HG02973 (cell line): ENCODE measurements at regions not wholly inside any gene's neighbourhood (a gene's known extent, or its start where the extent isn't known, plus 50 kb on each side); places are given as distances from the start of the nearest gene placed in this dataset.

ENCODE experiments used
- ATAC-seq: cut with Tn5 transposase; IDR thresholded peaks from one replicate; pipeline ENCODE4 v1.9.1; 2021; ENCODE audit warnings: moderate library complexity; ENCODE audit not compliant: unreplicated experiment

DNA sequence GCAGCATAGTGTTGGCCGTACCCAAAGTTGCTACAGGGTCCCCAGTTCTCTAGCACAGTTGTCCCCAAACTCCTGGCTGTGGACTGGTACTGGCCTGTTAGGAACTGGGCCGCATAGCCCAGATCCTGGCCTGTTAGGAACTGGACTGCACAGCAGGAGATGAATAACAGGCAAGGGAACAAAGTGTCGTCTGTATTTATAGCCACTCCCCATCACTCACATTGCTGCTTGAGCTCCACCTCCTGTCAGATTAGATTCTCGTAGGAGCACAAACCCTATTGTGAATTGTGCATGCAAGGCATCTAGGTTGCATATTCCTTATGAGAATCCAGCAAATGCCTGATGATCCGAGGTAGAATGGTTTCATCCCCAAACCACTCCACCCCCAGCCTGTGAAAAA, 604.0 kb upstream of the LMCD1 start:
- no peak for ATAC-seq

GRCh38 chr3:7913283-7913682, 588.3 kb upstream of the LMCD1 start:
- ATAC-seq = no peak

GRCh38 chr3:7915356-7915755, 586.3 kb upstream of the LMCD1 start:
- no peak for ATAC-seq

GRCh38 chr3:7917443-7918151, 584.0 kb upstream of the LMCD1 start:
- no peak for ATAC-seq

GRCh38 chr3:7920211-7920610, 581.4 kb upstream of the LMCD1 start:
- no peak for ATAC-seq

GRCh38 chr3:7924228-7924627, 577.4 kb upstream of the LMCD1 start:
- no peak for ATAC-seq

DNA sequence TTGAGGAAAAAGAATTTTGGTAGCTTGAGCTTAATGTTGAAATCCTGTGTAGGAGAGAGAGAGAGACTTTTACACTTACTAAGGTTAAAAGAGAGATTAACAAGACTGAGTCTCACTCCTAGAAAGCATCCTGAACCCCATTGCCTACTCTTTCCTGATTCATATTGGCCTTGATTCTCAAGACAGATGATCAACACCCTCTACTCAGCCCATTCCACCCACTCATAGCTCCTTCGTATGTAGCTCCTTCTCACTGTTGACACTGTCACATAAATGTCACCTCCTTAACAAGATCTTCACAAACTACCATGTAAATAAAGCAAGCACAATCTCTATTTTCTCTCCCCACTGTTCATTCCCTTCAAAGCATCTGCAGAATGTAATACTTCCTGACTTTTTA, 574.6 kb upstream of the LMCD1 start:
- no peak for ATAC-seq

- ATAC-seq = no peak
Observed at GRCh38 chr3:7927864-7928263, 573.8 kb upstream of the LMCD1 start.

DNA sequence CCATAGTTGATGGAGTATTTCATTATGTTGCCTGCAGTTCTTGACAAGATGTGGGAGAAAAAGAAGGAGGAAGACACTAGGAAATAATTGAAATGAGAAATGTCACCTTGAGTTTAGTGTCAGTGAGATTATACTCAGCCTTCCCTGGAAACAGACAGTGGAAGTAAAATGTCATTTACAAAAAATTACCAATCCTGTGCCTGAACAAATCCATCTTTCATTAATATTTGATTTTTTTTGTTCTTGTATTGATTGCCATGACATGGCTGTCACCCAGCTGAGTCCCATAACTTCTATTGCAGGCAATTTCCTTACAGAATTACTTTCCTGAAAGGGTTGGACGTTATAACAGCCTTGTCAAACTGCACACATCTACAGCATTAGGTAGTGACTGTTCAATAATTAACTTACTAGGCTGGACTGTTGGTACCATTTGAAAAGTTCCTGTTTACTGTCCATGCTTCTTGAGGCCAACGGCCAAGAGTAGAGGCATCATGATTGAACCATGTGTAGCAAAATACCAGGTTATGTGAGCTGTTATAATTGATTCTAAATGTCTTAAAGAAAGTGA, 572.2 kb upstream of the LMCD1 start:
- no peak for ATAC-seq

GRCh38 chr3:7934362-7934761, 567.3 kb upstream of the LMCD1 start:
- ATAC-seq = no peak

GRCh38 chr3:7947930-7948329, 553.7 kb upstream of the LMCD1 start:
- ATAC-seq = no peak

GRCh38 chr3:7950890-7951289, 550.7 kb upstream of the LMCD1 start:
- no peak for ATAC-seq

DNA sequence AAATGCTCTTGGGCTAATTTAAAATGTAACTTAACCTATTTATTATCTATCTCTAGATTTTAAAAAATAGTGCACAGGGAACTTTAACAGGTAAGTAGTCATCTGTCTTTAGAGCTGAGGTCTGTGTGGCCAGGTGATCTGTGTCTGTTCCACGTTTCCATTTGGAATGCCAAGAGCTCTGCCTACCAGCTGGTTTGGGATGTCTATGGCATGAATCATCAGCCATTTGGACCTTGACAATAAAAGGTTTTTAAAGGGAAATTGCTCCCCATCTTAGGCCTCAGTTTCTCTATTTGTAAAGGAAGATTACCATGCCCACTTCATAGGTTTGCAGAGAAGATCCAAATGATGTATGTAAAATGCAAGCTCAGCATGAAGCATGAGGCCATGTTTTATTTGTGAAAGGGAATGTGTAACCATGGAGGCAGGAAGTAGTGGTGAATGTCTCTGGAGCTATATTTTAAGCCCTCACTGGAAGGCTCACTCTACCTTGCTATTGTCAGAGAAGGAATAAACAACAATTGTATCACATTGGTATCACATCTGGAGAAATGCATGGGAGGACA, 548.1 kb upstream of the LMCD1 start:
- ATAC-seq = no peak

GRCh38 chr3:7957024-7957423, 544.6 kb upstream of the LMCD1 start:
- no peak for ATAC-seq

GRCh38 chr3:7959094-7959493, 542.5 kb upstream of the LMCD1 start:
- no peak for ATAC-seq

DNA sequence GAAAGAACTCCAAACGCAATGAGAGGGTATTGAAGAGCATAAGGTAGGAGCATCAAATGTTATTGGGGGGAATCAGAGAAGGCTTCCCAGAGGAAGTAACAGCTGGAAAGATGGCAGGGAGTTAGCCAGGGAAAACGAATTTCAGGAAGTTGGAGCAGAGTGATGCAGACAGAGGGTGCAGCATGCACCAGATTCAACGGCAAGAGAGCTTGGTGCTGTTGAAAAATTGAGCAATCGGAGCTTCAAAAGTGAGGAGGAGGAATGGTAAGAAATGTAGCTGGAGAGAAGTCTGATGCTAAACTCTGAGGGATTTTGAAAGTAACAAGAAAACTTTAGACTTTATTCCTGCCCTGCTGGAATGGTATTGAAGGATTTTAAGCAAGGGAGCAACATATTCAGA, 541.0 kb upstream of the LMCD1 start:
- ATAC-seq = no peak

DNA sequence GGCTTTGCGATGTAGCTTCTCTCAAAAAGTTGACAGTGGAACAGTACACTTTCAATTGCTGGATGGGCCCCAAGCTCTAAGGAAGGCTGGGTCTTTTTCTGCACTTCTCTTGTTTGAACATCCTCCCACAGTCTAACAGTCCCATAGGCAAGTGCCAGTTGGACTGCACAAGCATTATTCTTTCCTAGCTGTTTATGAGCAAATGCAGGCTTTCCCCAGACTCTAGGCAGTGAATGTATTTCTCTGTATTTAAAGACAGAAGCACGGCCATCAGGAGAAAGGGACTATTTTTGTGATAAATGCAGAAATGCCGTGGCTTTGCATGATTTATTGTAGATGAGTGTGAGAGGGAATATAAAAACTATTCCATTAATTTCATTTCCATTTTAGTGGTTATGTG, 539.3 kb upstream of the LMCD1 start:
- ATAC-seq = no peak

- no peak for ATAC-seq
Observed at GRCh38 chr3:7964899-7965298, 536.7 kb upstream of the LMCD1 start.

DNA sequence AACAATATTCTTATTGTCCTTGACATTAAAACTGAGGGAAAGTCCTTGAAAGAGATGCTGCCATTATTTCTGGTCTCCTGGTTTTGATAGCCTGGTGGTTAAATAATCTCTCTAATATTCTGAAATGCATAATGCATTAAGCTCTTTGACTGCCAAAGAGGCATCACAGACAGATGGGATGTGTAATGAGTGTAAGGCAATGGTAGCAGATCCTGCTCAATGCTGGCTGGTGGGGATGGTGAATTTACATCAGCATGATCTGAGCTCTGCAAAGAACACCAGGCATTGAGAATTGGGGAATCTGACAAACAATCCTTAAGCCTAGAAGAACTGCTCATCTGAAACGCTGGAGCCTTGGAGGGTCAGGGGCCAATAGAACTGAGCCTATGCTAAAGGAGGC, 528.6 kb upstream of the LMCD1 start:
- no peak for ATAC-seq

GRCh38 chr3:7977245-7978086, 524.2 kb upstream of the LMCD1 start:
- ATAC-seq = no peak

GRCh38 chr3:7978087-7978422, 523.6 kb upstream of the LMCD1 start:
- ATAC-seq = no peak

DNA sequence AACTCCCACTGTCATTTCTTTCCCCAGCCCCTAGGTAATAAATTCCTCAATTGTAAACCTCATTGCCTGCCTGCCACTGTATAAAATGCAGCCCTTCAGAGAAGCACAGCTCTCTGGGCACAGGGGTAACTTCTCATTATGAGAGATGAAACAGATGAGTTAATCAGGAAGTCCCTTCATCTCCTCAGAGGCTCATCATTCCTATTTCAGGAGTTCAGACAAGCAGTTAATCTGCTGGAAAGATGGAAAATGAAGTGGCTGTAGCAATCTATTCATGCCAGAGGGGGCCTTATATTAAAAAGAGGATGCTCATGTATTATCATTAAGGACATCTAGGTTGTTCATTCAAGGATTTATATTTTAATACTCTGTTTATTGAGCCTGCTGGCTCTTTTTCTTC, 519.5 kb upstream of the LMCD1 start:
- no peak for ATAC-seq
